GM21381 (cell line): ENCODE measurements at regions not wholly inside any gene's neighbourhood (a gene's known extent, or its start where the extent isn't known, plus 50 kb on each side); places are given as distances from the start of the nearest gene placed in this dataset.

Source experiments
- ATAC-seq: cut with Tn5 transposase; IDR thresholded peaks from one replicate; pipeline ENCODE4 v1.9.1; 2021; ENCODE audit warnings: mild to moderate bottlenecking, moderate library complexity; ENCODE audit not compliant: unreplicated experiment

DNA sequence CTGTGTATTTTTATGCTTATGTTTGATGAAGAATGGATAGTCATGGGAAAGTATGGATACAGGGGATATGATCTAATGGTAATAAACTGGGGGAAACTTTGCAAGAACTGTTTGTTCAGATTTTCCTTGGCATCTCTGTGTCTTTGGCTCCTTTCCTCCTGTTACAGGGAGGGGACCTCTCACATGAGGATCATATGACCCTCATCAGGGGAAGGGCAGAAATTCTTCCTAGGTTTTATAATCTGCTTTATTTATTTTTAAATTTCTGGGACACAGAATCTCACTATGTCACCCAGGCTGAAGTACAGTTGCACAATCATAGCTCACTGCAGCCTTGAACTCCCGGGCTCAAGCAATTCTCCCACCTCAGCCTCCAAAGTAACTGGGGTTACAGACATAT lies 526.5 kb downstream of the CCER1 start:
- no peak for ATAC-seq

GRCh38 chr12:90423965-90424364 lies 531.0 kb downstream of the CCER1 start:
- no peak for ATAC-seq

DNA sequence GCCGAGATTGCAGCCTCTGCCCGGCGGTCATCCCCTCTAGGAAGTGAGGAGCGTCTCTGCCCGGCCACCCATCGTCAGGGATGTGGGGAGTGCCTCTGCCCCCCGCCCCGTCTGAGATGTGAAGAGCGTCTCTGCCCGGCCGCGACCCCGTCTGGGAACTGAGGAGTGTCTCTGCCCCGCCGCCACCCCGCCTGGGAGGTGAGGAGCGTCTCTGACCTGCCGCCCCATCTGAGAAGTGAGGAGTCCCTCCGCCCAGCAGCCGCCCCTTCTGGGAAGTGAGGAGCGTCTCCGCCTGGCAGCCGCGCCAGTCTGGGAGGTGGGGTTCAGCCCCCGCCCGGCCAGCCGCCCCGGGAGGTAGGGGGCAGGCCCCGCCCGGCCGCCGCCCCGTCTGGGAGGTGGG lies 544.0 kb downstream of the CCER1 start:
- no peak for ATAC-seq

- no peak for ATAC-seq
These were observed 547.1 kb downstream of the CCER1 start for GRCh38 chr12:90407841-90408240.

GRCh38 chr12:90404071-90404470 lies 550.9 kb downstream of the CCER1 start:
- no peak for ATAC-seq

- no peak for ATAC-seq
These were observed 553.8 kb downstream of the CCER1 start for GRCh38 chr12:90401185-90401584.

DNA sequence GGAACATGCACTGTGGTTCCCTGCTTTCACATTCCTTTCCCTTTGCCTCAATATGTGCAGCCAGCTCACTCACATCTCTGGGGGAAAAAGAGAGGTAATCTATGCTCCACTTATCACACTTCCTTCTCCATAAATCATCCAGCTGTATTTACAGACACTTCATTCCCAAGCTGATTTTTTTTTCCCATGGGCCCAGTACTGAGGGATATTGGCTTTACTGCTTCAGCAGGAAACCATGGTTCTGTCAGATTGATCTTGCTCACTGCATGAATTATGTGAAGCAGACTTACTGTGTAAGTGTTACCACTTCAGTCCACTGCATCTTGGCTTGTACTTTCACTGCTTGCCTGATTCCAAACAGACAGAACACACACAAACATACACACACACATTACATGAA lies 555.6 kb downstream of the CCER1 start:
- no peak for ATAC-seq

- no peak for ATAC-seq
These were observed 556.6 kb downstream of the CCER1 start for GRCh38 chr12:90398285-90398836.

DNA sequence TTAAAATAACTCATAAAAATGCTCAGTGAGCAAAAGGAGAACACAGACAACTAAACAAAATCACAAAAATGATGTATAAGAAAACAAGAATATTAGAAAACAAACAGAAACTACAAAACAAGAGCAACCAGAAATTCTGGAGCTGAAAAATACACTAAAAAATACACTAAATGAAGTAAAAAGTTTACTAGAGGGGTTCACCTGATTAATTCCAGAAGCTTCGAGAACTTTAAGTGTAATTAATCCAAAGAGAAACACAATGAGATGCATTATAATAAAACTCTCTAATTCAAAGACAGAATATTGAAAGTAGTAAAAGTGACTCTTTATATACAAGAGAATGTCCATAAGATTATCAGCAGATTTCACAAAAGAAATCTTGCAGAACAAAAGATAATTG lies 558.4 kb downstream of the CCER1 start:
- no peak for ATAC-seq

DNA sequence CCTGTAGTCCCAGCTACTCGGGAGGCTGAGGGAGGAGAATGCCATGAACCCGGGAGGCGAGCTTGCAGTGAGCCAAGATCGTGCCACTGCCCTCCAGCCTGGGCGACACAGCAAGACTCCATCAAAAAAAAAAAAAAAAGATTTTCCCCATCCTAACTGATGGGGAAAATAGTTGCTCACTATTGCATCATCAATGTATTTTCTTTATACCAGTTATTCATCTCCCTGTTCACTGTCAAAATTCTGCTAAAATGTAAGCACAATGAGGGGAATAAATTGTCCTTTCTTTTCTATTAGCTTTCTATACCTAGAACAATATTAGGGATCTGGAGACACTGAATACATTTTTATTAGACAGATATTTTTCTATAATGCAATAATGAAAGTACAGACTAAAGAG lies 561.3 kb downstream of the CCER1 start:
- ATAC-seq = no peak

DNA sequence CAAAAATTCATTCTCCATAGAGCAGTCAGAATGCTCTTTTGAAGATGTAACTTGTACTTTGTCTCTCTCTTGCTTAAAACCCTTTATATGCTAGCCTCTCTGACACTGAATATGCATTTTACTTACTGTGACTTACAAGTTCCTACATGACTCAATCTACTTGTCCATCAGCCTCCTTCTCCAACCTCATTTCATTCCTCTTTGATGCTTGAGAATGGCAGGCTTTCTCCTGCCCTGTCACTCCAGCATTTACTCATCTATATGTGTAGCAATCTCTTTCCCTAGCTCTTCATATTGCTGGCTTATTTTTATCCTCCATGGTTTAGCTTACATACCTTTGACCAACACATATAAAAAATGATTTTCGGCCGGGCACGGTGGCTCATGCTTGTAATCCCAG lies 561.9 kb downstream of the CCER1 start:
- no peak for ATAC-seq

- ATAC-seq = no peak
These were observed 564.0 kb downstream of the CCER1 start for GRCh38 chr12:90390947-90391346.

GRCh38 chr12:90368081-90368480 lies 586.9 kb downstream of the CCER1 start:
- ATAC-seq = no peak

- ATAC-seq = no peak
These were observed 588.7 kb downstream of the CCER1 start for GRCh38 chr12:90366286-90366685.

DNA sequence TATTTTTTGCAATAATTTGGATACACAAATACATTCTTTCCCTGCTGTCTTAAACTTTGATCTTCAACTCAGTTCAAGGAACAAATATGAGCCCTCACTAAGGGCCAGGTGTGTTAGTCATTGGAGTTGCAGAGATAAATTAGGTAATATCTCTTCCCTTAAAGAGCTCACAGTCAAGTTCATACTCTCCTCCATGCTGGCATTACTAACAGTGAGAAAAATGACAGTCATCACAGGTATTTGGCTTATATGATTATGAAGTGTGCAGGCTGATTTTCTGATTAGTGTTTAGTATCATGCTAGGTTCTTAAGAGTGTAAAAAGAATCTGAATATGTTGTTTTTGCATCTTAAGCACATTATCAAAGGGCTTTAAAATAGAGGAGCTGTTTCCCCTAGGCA lies 594.7 kb downstream of the CCER1 start:
- ATAC-seq = no peak

GRCh38 chr12:90355711-90356355 lies 599.1 kb downstream of the CCER1 start:
- no peak for ATAC-seq

DNA sequence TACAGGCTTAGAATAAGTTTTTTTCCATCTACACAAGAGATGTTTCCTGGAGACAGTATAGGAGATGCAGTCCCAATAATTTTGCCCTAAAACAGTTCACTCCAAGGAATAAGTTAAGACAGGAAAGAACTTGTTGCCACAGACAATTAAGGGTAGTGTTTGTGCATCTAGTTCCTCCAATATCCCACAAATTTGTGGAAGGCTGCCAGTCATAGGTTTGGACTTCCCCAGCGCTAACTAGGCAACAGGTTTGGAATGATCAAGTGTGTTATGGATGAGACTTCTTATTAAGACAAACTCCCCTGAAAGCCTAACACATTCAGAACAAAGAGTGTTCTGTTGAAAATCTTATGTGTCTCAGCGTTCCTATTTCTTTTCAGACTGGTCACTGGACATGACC lies 611.0 kb downstream of the CCER1 start:
- no peak for ATAC-seq

DNA sequence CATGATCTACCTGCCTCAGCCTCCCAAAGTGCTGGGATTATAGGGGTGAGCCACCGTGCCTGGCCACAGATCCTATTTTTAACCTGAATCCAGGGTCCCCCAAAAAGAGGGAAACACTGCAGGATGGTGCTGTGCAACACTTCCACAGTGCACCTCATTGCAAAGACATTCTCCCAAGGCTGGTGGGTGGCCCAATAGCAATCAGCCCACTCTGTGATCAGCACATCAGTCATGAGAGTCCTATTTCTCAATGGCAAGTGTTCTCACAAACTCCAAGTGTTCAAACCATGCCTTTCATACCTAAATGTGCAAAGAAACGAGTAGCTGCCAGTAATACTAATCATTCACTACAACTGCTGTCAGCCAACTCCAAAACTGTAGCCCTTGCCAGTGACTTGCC lies 612.9 kb downstream of the CCER1 start:
- no peak for ATAC-seq

DNA sequence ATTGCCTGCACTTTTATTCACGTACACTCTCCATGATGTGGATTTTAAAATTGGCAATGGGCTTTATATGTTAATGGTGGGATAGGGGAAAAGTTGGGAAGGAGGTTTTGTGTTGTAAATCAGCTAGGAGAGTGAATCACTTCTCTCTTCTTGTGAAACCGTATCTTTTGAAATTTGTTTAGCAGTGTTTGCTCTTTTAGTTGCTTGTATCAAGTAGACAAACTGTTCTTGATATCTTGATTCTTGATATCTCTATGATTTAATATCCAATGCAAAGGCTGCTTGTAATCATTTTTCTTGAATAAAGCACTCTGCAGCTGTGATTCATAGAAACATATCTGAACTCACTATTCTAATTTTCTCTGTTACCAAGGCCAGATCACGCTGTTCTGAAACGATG lies 615.1 kb downstream of the CCER1 start:
- no peak for ATAC-seq

DNA sequence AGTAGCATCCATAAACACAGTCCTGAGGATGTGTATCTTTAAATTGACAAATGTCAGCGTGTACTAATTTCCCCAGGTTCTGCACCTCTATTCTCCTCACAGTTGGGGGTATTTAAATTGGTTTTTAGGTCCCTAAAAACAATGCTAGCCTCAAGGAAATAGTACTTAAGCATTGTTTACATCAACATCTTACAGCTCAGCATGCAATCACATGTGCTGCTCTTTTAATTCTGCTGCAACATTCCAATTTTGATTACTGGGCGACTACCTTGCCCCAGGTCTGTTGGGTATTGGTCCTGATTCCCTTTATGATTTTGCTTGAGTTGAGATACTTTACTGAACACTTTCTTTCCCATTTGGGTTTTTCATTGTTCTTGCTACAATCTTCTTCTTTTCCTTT lies 616.6 kb downstream of the CCER1 start:
- no peak for ATAC-seq

GRCh38 chr12:90337018-90337417 lies 618.0 kb downstream of the CCER1 start:
- ATAC-seq = no peak

- ATAC-seq = no peak
These were observed 619.4 kb downstream of the CCER1 start for GRCh38 chr12:90335566-90335965.

DNA sequence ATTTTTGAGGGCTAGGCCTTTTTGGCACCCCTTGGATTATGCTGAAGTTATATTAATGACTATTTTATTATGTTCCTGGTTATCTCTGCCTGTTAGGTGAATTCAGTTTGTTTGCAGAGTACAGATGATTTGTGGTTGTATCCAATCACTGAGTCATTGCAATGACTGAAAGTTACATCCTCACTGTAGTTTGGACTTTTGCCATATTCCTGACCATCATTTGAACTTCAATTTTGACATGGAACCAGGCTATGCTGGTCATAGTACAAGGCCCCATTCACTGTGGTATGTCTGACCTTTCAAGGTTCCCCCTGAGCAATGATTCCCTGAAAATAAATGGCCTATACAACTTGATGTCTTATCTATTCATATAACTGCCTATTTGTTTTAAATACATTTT lies 621.0 kb downstream of the CCER1 start:
- no peak for ATAC-seq
